ENCODE measurements at regions not wholly inside any gene's neighbourhood (a gene's known extent, or its start where the extent isn't known, plus 50 kb on each side); places are given as distances from the start of the nearest gene placed in this dataset.
"Not testable (repeated sequence)": the region's sequence is repeated elsewhere in the genome, so short reads cannot be mapped to it uniquely, and the experiment has no call there.

GRCh38 chr16:59614466-59615240 is 880.5 kb upstream of the GOT2 start:
- Histone ChIP-seq H3K9ac (ENCODE audit: low read length in 3 of 3) (no peak overlapping the region), H3K9me3 (ENCODE audit: control insufficient read depth in 2 of 3, insufficient read depth in 1 of 3, low read length in 3 of 3) (no peaks in the 10 kb centered on the region), H3K4me3 (ENCODE audit: low read length in 3 of 3) (no peak overlapping the region), H3K4me1 (ENCODE audit: control insufficient read depth in 2 of 3, insufficient read depth in 2 of 3, low read depth in 1 of 3, low read length in 3 of 3) (no peaks in the 10 kb centered on the region), H3K36me3 (ENCODE audit: control insufficient read depth in 2 of 3, insufficient read depth in 3 of 3, low read length in 3 of 3) (no peaks in the 10 kb centered on the region), H3K27me3 (ENCODE audit: control insufficient read depth, insufficient read depth, low read length) (no peaks in the 10 kb centered on the region), H3K27ac (ENCODE audit: low read depth in 2 of 2, low read length in 2 of 2) (no peak overlapping the region)
- intact Hi-C loops (cut with DNase I): no loop called here
- TF ChIP-seq CTCF (IDR thresholded peaks at IDR 0.05; ENCODE audit: borderline replicate concordance, extremely low read depth, insufficient read depth): no peak
- DNase-seq: no peak
- FAIRE-seq: no peak

GRCh38 chr16:59612910-59613620 is 878.9 kb upstream of the GOT2 start:
- H3K9me3 ChIP-seq (ENCODE audit: control insufficient read depth in 2 of 3, insufficient read depth in 1 of 3, low read length in 3 of 3); H3K9ac ChIP-seq (ENCODE audit: low read length in 3 of 3); H3K27ac ChIP-seq (ENCODE audit: low read depth in 2 of 2, low read length in 2 of 2); H3K4me3 ChIP-seq (ENCODE audit: low read length in 3 of 3); DNase-seq; H3K36me3 ChIP-seq (ENCODE audit: control insufficient read depth in 2 of 3, insufficient read depth in 3 of 3, low read length in 3 of 3); H3K27me3 ChIP-seq (ENCODE audit: control insufficient read depth, insufficient read depth, low read length); FAIRE-seq; intact Hi-C loops (cut with DNase I); H3K4me1 ChIP-seq (ENCODE audit: control insufficient read depth in 2 of 3, insufficient read depth in 2 of 3, low read depth in 1 of 3, low read length in 3 of 3): not testable (repeated sequence)

GRCh38 chr16:59612094-59612493 is 878.0 kb upstream of the GOT2 start:
- no peak for FAIRE-seq
- no peak overlapping the region for H3K9ac ChIP-seq (ENCODE audit: low read length in 3 of 3)
- no peaks in the 10 kb centered on the region for H3K9me3 ChIP-seq (ENCODE audit: control insufficient read depth in 2 of 3, insufficient read depth in 1 of 3, low read length in 3 of 3)
- H3K27me3 ChIP-seq (ENCODE audit: control insufficient read depth, insufficient read depth, low read length): no peaks in the 10 kb centered on the region
- no peak overlapping the region for H3K27ac ChIP-seq (ENCODE audit: low read depth in 2 of 2, low read length in 2 of 2)
- intact Hi-C loops (cut with DNase I): no loop called here
- H3K4me1 ChIP-seq (ENCODE audit: control insufficient read depth in 2 of 3, insufficient read depth in 2 of 3, low read depth in 1 of 3, low read length in 3 of 3): no peaks in the 10 kb centered on the region
- no peak overlapping the region for H3K4me3 ChIP-seq (ENCODE audit: low read length in 3 of 3)
- no peaks in the 10 kb centered on the region for H3K36me3 ChIP-seq (ENCODE audit: control insufficient read depth in 2 of 3, insufficient read depth in 3 of 3, low read length in 3 of 3)
- no peak for TF ChIP-seq CTCF (IDR thresholded peaks at IDR 0.05; ENCODE audit: borderline replicate concordance, extremely low read depth, insufficient read depth)
- DNase-seq: no peak

GRCh38 chr16:59611556-59611955 is 877.4 kb upstream of the GOT2 start:
- no peak for TF ChIP-seq CTCF (IDR thresholded peaks at IDR 0.05; ENCODE audit: borderline replicate concordance, extremely low read depth, insufficient read depth)
- Histone ChIP-seq H3K36me3 (ENCODE audit: control insufficient read depth in 2 of 3, insufficient read depth in 3 of 3, low read length in 3 of 3) (no peaks in the 10 kb centered on the region), H3K4me3 (ENCODE audit: low read length in 3 of 3) (no peak overlapping the region), H3K4me1 (ENCODE audit: control insufficient read depth in 2 of 3, insufficient read depth in 2 of 3, low read depth in 1 of 3, low read length in 3 of 3) (no peaks in the 10 kb centered on the region), H3K27ac (ENCODE audit: low read depth in 2 of 2, low read length in 2 of 2) (no peak overlapping the region), H3K9me3 (ENCODE audit: control insufficient read depth in 2 of 3, insufficient read depth in 1 of 3, low read length in 3 of 3) (no peaks in the 10 kb centered on the region), H3K9ac (ENCODE audit: low read length in 3 of 3) (no peak overlapping the region), H3K27me3 (ENCODE audit: control insufficient read depth, insufficient read depth, low read length) (no peaks in the 10 kb centered on the region)
- intact Hi-C loops (cut with DNase I): no loop called here
- DNase-seq (no peak), FAIRE-seq (no peak)

All from kidney (tissue), 13 donors.